Nucleus accumbens (tissue), 56 donors: ENCODE measurements at regions not wholly inside any gene's neighbourhood (a gene's known extent, or its start where the extent isn't known, plus 50 kb on each side); places are given as distances from the start of the nearest gene placed in this dataset.
"Not testable (repeated sequence)": the region's sequence is repeated elsewhere in the genome, so short reads cannot be mapped to it uniquely, and the experiment has no call there.

ENCODE experiments used
- DNase-seq, 56 donors: peaks; one replicate each; lab custom pipeline; 2025; lab: John Stamatoyannopoulos, UW

DNA sequence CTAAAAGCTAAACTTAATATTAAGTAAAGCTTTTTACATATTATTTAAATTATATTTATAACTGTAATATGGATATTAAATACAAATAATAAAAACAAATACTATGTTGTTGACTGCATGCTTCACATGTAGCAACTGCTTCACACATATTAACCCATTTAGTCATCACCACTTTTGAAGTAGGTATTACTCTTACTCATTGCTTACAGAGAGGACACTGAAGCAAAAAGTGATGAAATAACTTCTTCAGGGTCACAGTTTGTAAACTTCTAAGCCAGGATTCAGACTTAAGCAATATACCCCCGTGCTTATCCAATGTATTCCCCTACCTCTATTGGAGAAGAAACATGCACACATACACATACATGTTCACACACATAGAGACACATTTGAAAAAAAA, 166.6 kb downstream of the DKK2 start:
- no peak for DNase-seq

DNA sequence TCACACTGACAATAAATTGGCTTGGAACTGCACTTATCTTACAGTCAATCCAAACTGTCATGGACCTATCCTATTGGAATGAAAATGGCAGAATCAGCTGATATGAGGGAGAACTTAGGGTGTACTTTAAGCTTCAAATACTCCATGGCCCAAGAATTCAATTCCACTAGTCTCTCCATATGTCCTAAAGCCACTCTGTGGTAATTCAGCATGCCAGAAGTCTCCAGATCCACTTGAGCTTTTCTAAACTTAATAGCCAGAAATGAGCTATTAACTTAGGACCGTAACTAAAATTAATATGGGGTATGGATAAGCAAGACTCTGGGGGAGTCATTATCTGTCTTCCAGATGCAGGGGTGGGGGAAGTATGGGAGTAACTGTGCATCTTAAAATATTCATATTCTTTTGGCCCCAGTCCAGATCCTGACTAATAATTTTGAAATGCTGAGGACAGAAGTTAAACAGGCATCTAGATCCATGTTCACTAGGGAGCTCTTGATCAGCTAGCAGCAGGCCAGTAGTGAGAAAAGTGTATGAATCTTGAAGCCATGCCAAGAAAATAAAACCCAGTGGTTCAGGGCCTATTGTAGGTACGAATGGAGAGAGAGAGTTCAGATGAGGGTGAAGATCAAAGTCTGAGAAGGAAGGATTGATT, 167.6 kb downstream of the DKK2 start:
- DNase-seq: no peak

DNA sequence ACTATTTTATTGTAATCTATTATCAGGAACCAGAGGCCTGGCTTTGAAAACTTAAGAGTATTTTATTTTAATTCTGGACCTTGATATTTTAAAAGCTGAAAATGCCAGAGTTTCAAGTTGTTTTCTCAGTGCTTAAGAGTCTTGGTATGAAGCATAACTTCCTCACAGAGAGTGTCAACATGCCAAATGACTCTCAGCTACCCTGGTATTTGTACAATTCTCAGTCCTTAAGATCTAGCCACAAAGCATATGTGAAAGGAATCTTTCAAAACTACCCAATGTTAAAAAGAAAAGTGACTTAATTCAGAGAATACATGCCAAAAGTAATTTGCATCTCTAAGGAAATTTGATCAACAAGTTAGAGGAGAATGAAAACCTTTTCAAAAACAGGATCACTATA, 171.9 kb downstream of the DKK2 start:
- DNase-seq: no peak

DNA sequence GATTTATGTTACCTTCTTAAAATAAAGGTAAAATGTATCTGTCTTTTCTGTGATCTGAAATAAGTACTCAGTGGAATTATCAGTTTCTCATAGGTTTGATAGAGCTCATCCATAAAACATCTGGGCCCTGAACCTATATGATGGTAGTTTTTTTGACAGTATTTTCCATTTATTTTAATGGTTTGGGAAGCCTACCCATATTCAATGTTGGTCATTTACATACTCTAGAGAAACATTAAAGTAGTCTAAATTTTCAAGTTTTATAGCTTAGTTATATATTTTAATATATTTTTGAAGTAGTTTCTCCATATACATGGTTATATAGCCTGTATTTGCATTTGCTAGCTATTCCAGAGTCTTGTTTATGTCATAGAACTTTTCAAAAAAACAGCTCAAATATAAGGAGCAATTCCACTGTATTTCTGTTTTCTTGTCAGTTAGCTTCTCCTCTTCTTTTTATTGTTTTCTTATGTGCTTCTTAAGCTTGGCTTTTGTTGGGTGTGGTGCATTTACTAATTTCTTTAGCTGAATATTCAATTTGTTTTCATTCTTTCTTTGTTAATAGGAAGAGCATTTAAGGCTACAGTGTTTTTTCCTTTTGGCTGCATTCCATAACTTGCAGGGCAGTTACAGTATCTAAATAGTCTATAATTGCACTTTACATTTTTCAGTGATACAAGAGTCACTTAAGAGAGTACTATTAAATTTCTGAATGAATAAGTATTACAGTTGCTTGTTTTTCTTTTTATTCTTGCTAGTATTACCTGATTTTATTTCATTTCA, 181.4 kb downstream of the DKK2 start:
- no peak for DNase-seq

DNA sequence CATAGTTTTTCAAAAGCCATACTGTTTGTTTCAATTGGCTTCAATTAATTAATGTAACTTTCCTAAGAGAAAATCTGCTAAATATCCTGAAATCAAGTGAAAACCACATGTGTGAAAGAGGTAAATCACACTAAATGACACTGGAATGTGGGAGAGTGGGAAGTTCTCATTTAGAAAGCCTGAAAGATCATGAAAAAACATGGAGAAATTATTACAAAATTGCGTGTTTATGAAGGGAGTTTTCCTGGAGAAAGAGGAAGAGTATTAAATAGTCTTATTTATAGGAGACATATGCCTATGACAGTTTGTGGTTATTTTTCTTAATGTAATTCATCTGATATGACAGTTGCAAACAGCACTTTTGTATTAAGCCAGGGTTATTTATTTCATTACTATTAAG, 183.7 kb downstream of the DKK2 start:
- DNase-seq: no peak

DNA sequence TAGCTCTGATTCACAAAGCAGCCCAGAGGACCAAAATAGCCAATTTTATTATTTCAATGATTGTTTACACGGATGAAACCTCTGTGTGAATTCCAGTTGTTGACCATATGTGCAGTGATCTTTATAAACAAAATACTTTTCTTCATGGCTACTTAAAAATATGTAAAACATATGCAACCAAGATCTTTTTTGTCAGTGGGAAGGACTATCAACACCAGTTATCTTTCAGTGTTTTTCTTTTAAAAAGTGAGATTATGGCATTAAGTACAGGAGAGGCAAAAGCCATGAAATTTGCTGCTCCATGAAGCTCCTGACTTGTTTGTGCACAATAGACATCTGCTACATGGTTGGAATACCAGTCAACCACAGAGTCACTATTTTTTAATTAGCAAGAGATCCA, 184.4 kb downstream of the DKK2 start:
- no peak for DNase-seq

DNA sequence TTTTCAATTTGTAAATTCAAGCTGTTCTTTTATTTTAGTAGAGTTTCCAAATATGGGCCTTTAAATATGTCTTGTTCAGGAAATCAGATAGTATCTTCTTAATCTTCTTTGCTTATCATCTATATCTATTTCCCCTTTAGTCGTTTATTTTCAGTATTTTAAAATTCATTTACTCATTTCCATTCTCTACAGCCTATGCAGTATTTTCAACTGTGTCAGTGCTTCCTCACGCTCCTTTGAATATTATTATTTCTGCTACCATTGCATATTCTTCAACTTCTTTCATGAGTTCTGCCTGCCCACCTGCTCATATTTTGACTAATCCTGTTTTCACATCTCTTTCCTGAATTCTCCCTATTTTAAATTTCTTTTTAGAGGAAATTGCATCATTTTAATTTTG, 185.4 kb downstream of the DKK2 start:
- DNase-seq: no peak

DNA sequence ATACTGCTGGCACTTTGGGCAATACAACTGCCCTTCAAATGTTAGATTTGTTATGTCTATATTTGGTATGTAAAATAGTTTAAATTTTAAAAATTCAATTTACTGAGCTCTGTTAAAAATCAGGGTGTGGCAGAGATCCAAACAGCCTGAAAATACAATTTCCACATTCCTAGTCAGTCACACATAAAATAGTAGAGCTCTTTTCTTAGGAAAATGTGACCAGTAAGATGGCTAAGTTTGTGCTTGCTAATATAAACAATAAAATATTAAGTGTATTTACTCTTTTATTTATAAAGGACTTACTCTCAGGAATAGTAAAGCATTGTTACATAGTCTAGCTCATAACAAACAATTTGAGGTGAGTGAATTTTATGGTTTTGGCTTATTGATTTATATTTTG, 200.2 kb downstream of the DKK2 start:
- DNase-seq: no peak

DNA sequence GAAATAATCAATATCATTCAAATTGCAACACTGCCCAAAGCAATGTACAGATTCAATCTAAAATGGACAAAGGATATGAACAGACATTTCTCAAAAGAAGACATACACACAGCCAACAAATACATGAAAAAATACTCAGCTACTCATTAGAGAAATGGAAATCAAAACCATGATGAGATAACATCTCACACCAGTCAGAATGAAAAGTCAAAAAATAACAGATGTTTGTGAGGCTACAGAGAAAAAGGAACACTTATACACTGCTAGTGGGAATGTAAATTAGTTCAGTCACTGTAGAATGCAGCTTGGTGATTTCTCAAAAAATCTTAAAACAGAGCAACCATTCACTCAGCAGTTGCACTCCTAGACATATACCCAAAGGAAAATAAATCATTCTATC, 205.2 kb downstream of the DKK2 start:
- DNase-seq: no peak

DNA sequence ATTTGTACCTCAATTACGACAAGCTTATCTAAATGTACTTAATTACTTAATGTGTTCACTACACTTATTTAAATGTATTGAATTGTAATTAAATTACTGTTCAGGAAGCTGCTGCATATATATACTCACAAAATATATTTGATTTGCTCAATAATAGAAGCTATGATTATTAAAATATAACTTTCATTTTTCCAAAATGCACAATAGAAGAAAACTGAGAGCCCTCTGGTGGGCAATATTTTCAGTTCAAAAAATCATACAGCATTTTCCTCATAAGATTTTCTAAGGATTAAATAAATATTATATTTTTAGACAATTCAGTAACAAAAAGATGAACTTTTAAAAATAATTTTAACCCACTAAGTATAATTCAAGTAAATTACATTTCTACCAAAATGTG, 217.3 kb downstream of the DKK2 start:
- no peak for DNase-seq

DNA sequence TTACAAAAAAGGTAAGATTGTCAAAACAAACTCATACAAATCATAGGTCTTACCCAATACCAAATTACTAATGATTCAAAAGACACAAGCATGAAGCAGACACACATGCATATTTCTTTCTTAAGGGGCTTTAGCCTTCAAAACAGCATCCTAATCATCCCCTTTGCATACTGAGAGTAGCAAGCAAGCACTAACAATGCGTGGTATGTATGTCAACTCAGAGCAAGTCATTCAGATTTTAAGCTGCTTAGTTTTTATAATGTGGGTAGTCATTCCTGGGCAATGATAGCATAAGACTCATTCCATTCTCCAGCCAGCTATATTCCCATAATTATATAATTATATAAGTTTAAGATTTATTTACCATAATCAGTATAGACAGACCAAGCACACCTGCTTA, 219.6 kb downstream of the DKK2 start:
- no peak for DNase-seq

DNA sequence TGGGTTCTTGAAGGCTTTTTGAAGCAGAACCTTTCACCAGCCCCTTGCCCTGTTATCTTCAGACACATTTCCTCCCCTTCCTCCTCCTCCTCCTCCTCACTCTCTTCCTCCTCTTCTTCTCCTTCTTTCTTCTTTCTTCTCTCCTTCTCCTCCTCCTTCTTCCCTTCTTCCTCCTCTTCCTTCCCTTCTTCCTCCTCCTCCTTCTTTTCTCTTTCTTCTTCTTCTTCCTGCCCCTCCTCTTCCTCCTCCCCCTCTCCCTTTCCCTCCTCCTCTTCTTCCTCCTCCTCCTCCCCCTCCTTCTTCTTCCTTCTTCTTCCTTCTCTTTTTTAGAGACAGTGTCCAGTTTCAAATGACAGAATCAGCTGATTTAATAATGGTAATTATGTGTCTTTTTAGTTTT, 226.0 kb downstream of the DKK2 start:
- DNase-seq: no peak

DNA sequence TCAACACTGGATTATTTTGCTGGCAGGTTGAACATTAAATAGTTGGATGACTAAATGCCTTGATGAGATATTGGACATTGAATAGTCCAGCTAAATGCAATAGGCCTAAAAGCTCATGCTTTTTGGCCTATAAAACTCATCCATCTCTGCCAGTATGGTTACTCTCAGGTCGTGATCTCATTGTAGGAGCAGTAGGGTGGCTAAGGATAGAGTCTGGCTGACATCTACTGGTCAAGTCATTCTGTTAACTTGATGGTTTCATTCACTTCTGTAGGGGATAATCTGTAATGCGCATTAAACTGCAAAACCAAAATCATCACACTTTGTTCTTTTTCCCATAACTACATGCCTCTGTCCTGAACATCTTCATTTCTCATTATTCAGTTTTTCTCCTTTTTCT, 227.0 kb downstream of the DKK2 start:
- no peak for DNase-seq

DNA sequence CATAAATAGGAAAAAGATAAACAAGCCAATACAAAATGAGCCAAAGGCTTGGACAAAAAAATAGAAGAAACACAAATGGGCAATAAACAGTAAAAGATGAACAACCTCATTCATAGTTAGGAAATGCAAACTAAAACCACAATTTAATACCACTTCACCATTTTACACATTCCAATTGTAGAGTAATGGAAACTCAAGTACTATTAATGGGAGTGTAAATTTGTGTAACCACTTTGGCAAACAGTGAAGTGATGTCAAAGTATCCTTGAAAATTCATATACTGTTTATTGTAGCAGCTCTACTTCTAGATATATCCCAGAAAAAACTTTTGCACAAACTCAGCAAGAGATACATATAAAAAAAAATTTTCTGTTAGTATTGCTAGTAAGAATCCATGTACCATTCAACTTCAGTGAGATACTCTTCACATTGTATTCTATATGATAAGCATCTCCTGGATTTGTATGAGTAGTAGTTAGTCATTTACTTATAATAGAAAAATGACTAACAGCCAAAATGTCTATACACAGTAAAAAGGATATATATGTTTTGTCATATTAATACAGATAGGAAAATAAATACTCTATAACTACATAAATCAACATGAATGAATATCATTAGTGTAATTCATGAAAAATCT, 229.8 kb downstream of the DKK2 start:
- no peak for DNase-seq

DNA sequence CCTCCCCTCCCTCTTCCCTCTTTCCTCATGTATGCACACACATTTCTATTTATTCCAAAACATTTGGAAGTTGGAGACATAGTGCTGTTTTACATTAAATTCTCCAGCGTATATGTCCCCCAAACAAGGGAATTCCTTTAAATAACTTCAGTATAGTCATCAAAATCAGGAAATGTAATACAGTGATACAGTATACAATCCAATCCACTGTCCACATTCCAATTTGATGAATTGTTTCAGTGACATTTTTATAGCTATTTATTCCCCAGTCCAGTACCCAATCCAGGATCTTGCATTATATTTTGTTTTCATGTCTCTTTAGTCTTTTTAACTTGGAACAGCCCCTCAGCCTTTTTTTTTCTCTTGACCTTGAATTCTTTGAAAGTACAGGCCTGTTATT, 233.0 kb downstream of the DKK2 start:
- DNase-seq: no peak

DNA sequence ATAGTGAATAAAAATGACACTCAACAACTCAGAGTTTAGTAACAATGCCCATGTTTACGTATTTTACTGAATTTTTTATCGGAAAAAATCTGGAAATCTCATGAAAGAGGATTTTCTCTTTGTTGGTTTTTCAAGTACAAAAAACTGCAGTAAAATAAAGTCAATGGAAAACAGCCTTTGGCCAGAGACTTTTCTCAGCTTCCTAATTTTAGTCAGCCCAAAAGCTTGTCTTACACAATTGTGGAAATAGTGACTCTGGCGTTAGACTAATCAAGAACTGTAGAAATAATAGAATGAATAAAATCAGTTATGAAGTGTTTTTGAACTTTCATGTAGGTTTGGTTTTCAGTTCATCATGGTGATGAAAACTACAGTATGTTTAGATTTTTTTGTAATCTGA, 234.7 kb downstream of the DKK2 start:
- DNase-seq: no peak

DNA sequence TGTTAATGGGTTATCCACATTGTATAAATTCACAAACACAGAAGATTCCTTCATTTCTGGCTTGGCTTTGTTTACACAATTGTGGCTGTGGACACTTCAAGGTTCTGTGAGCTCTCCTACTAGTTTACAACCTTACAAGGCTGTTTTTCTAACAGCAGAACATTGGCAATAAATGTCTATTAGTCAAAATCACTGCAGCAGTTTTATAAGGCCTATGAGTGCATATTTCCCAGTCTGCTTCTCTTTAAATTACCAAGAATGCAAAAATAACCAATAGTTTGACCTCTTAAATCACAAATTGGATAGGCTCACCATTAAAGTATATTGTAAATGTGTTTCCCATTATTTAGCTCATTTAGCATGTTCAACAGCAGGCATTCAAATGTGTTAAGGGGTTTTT, 239.2 kb downstream of the DKK2 start:
- DNase-seq: no peak

DNA sequence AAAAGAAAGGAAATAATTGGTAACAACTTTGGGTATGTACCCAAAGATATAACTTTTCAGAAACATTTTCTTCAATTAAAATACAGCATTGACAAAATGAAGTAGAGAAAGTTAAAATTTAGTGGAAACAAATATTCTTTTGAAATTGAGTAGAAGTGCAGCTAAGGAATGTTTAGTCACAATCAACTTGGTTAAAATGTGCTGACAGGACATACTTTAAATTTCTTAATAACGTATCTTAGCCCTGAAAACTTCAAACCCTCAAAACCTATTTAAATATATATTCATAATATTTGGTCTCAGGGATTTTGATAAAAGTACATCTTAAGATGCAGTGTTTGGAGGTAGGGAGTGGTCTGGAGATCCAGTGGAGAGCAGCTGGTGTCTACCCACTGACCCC, 240.8 kb downstream of the DKK2 start:
- DNase-seq: no peak

DNA sequence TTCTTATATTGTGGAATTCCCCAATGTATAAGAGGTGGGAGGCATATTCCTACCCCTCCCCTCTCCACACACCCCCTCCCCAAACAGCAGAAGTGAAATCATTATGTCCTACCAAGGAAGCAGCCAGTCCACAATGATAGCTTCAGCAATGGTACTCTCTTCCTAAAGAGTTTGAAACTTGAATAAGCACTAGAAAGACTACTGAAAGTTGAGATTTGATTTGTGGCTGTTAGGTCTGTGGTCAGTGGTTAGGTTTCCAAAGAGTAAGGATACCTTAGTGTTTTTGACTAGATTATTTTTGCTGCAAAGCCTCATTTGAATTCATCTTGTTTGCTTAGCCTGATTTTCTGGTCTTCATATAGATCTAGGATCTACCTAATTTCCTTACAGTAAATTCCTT, 242.2 kb downstream of the DKK2 start:
- DNase-seq: no peak

DNA sequence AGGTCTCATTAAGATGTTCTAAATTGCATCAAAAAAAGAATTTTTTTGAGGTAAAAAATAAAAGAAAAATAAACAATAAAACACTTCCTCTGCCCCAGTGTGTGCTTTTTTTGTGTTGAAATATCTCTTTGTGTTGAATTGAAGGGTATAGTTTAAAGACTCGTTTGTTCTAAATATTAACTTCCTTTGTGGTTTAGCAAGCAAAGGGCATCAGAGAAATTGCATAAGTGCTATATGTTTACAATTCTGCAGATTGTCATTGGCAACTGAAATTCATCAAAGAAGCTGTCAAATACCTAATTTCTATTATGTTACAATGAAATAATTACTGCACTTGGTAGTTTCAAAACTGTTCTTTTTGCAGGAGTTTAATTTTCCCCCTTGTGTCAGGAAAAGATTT, 260.5 kb downstream of the DKK2 start:
- no peak for DNase-seq

DNA sequence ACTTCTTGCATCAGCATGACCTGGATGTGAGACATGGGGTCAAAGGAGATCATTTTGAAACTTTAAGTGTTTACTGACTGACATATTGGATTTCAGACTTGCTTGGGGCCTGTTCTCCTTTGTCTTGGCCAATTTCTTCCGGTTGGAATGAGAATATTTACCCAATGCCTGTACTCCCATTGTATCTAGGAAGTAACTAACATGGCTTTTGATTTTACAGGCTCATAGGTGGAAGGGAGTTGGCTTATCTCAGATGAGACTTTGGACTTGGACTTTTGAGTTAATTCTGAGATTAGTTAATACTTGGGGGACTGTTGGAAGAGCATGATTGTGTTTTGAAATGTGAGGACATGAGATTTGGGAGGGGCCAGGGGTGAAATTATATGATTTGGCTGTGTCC, 262.1 kb downstream of the DKK2 start:
- DNase-seq: not testable (repeated sequence)
